Upper lobe of left lung (tissue), 6 donors: ENCODE measurements at regions not wholly inside any gene's neighbourhood (a gene's known extent, or its start where the extent isn't known, plus 50 kb on each side); places are given as distances from the start of the nearest gene placed in this dataset.

ENCODE experiments used
- ATAC-seq, 2 donors: fragments of 200-7000 bp; cut with Tn5 transposase; one replicate each; pipeline ENCODE4 v1.9.1; 2022; ENCODE audit warnings: mild to moderate bottlenecking in 2 of 2, moderate library complexity in 2 of 2; ENCODE audit not compliant: low FRiP score in 2 of 2
- DNase-seq, 2 donors: peaks; one replicate each; pipeline ENCODE4 v3.0.0-alpha.2; 2019 to 2020
- H3K27ac ChIP-seq, 4 donors: fragments of 200-600 bp; sonication (generic); one replicate each; pipeline ENCODE4 v1.5.1; 2016 to 2019
- H3K27me3 ChIP-seq, 4 donors: fragments of 200-600 bp; sonication (generic); one replicate each; pipeline ENCODE4 v1.5.1; 2017 to 2019
- H3K36me3 ChIP-seq, 4 donors: fragments of 200-600 bp; sonication (generic); one replicate each; pipeline ENCODE4 v1.5.1; 2016 to 2019
- H3K4me1 ChIP-seq, 4 donors: fragments of 200-600 bp; sonication (generic); one replicate each; pipeline ENCODE4 v1.5.1; 2018 to 2019
- H3K4me3 ChIP-seq, 4 donors: fragments of 200-600 bp; sonication (generic); one replicate each; pipeline ENCODE4 v1.5.1; 2017 to 2019; ENCODE audit warnings: mild to moderate bottlenecking in 2 of 4, moderate library complexity in 1 of 4
- H3K9me3 ChIP-seq, 4 donors: fragments of 200-600 bp; sonication (generic); one replicate each; pipeline ENCODE4 v1.5.1; 2018 to 2019
- CTCF ChIP-seq, 6 experiments: fragments of 450-650 bp in 4 of 6; fragments of 200-600 bp in 2 of 6; sonication (generic) in 2 of 6; IDR thresholded peaks; one replicate each; pipeline ENCODE4 v1.5.1; 2016 to 2019; ENCODE audit warnings: antibody characterized with exemption in 6 of 6
- EP300 ChIP-seq, 4 donors: sonication (generic); formaldehyde crosslinking; IDR thresholded peaks; one replicate each; pipeline ENCODE4 v1.5.1; 2017; ENCODE audit warnings: antibody characterized with exemption in 4 of 4, control low read depth in 2 of 4
- POLR2A ChIP-seq, 4 donors: fragments of 450-650 bp; IDR thresholded peaks; one replicate each; pipeline ENCODE4 v1.5.1; 2016 to 2017; ENCODE audit warnings: antibody characterized with exemption in 4 of 4, mild to moderate bottlenecking in 2 of 4
- POLR2AphosphoS5 ChIP-seq, 2 donors: sonication (generic); formaldehyde crosslinking; IDR thresholded peaks; one replicate each; pipeline ENCODE4 v1.5.1; 2017; ENCODE audit warnings: antibody characterized with exemption in 2 of 2
- WGBS, 2 donors: methylation state at CpG; one replicate each; pipeline ENCODE4 v1.1.5; 2017 to 2018; 5-methylcytosine and 5-hydroxymethylcytosine counted together
- donor health status: DM: no; HTN: no; CAD: no; lungs with moderate emphysema.
- donor health status: DM: no; HTN: yes; CAD: no; lungs with severe emphysema.

GRCh38 chr17:70483624-70484023, 314.3 kb downstream of the KCNJ2 start:
- no peak for DNase-seq
- WGBS, 2 donors: 98 to 100% methylated on average over 1 to 3 of the region's 3 CpGs
- TF ChIP-seq CTCF (IDR thresholded peaks at IDR 0.05) (no peak), POLR2A (IDR thresholded peaks at IDR 0.05) (no peak), EP300 (IDR thresholded peaks at IDR 0.05) (no peak), POLR2AphosphoS5 (IDR thresholded peaks at IDR 0.05) (no peak)

GRCh38 chr17:70484050-70484449, 314.7 kb downstream of the KCNJ2 start:
- Histone ChIP-seq H3K4me1 (no peaks in the 10 kb centered on the region), H3K4me3 (no peak overlapping the region), H3K9me3 (peaks cover 0 to 8% (median 4%) of the 10 kb centered on the region in 4 donors), H3K27ac (no peak overlapping the region), H3K36me3 (no peaks in the 10 kb centered on the region), H3K27me3 (no peaks in the 10 kb centered on the region)
- ATAC-seq (peak in 1 of 2 donors; percentile 77), DNase-seq (peak in 1 of 2 donors; percentile 46)
- TF ChIP-seq POLR2A (IDR thresholded peaks at IDR 0.05) (no peak), EP300 (IDR thresholded peaks at IDR 0.05) (no peak), CTCF (IDR thresholded peaks at IDR 0.05) (no peak), POLR2AphosphoS5 (IDR thresholded peaks at IDR 0.05) (no peak)
- 10 to 79% methylated on average over 1 to 3 of the region's 4 CpGs for WGBS, 2 donors

More at GRCh38 chr17:70483624-70484023, 314.3 kb downstream of the KCNJ2 start:
- no peaks in the 10 kb centered on the region for H3K4me1 ChIP-seq
- H3K4me3 ChIP-seq: no peak overlapping the region
- H3K36me3 ChIP-seq: no peaks in the 10 kb centered on the region
- peaks cover 0 to 8% (median 4%) of the 10 kb centered on the region in 4 donors for H3K9me3 ChIP-seq
- H3K27ac ChIP-seq: no peak overlapping the region
- no peaks in the 10 kb centered on the region for H3K27me3 ChIP-seq
- ATAC-seq: no peak

- no peak for TF ChIP-seq POLR2AphosphoS5 (IDR thresholded peaks at IDR 0.05)
- no peak for TF ChIP-seq EP300 (IDR thresholded peaks at IDR 0.05)
- TF ChIP-seq POLR2A (IDR thresholded peaks at IDR 0.05): no peak
- TF ChIP-seq CTCF (IDR thresholded peaks at IDR 0.05): no peak
- H3K27ac ChIP-seq: no peak overlapping the region
- H3K4me1 ChIP-seq: no peaks in the 10 kb centered on the region
- 92% methylated on average over 7 of the region's 7 CpGs for WGBS, 2 donors
- DNase-seq (peak in 1 of 2 donors; percentile 47), ATAC-seq (no peak)
- no peaks in the 10 kb centered on the region for H3K36me3 ChIP-seq
- H3K4me3 ChIP-seq: no peak overlapping the region
- no peaks in the 10 kb centered on the region for H3K27me3 ChIP-seq
- peaks cover 0 to 8% (median 4%) of the 10 kb centered on the region in 4 donors for H3K9me3 ChIP-seq
Observed at GRCh38 chr17:70484496-70484895, 315.2 kb downstream of the KCNJ2 start.

GRCh38 chr17:70492368-70492767, 323.0 kb downstream of the KCNJ2 start:
- TF ChIP-seq POLR2A (IDR thresholded peaks at IDR 0.05) (no peak), EP300 (IDR thresholded peaks at IDR 0.05) (no peak), CTCF (IDR thresholded peaks at IDR 0.05) (no peak), POLR2AphosphoS5 (IDR thresholded peaks at IDR 0.05) (no peak)
- ATAC-seq: no peak

GRCh38 chr17:70493277-70493874, 324.0 kb downstream of the KCNJ2 start:
- TF ChIP-seq POLR2AphosphoS5 (IDR thresholded peaks at IDR 0.05) (no peak), POLR2A (IDR thresholded peaks at IDR 0.05) (no peak), CTCF (IDR thresholded peaks at IDR 0.05) (no peak), EP300 (IDR thresholded peaks at IDR 0.05) (no peak)
- no peak for ATAC-seq
- H3K4me3 ChIP-seq: no peak overlapping the region

More at GRCh38 chr17:70492368-70492767, 323.0 kb downstream of the KCNJ2 start:
- no peaks in the 10 kb centered on the region for H3K36me3 ChIP-seq
- DNase-seq: no peak
- no peak overlapping the region for H3K4me3 ChIP-seq
- H3K27ac ChIP-seq: no peak overlapping the region
- WGBS, 2 donors: 73 to 78% methylated on average over 2 of the region's 2 CpGs
- no peaks in the 10 kb centered on the region for H3K9me3 ChIP-seq
- no peaks in the 10 kb centered on the region for H3K4me1 ChIP-seq
- no peaks in the 10 kb centered on the region for H3K27me3 ChIP-seq

More at GRCh38 chr17:70493277-70493874, 324.0 kb downstream of the KCNJ2 start:
- Histone ChIP-seq H3K27me3 (no peaks in the 10 kb centered on the region), H3K36me3 (no peaks in the 10 kb centered on the region), H3K4me1 (no peaks in the 10 kb centered on the region), H3K9me3 (no peaks in the 10 kb centered on the region), H3K27ac (no peak overlapping the region)
- DNase-seq: no peak
- 81 to 86% methylated on average over 3 of the region's 3 CpGs for WGBS, 2 donors
